Upper lobe of left lung (tissue), 4 donors: ENCODE measurements at regions not wholly inside any gene's neighbourhood (a gene's known extent, or its start where the extent isn't known, plus 50 kb on each side); places are given as distances from the start of the nearest gene placed in this dataset.

Experiments used
- CTCF ChIP-seq, 6 experiments: fragments of 450-650 bp in 4 of 6; fragments of 200-600 bp in 2 of 6; sonication (generic) in 2 of 6; IDR thresholded peaks; one replicate each; pipeline ENCODE4 v1.5.1; 2016 to 2019; ENCODE audit warnings: antibody characterized with exemption in 6 of 6
- EP300 ChIP-seq, 4 donors: sonication (generic); formaldehyde crosslinking; IDR thresholded peaks; one replicate each; pipeline ENCODE4 v1.5.1; 2017; ENCODE audit warnings: antibody characterized with exemption in 4 of 4, control low read depth in 2 of 4
- POLR2A ChIP-seq, 4 donors: fragments of 450-650 bp; IDR thresholded peaks; one replicate each; pipeline ENCODE4 v1.5.1; 2016 to 2017; ENCODE audit warnings: antibody characterized with exemption in 4 of 4, mild to moderate bottlenecking in 2 of 4
- POLR2AphosphoS5 ChIP-seq, 2 donors: sonication (generic); formaldehyde crosslinking; IDR thresholded peaks; one replicate each; pipeline ENCODE4 v1.5.1; 2017; ENCODE audit warnings: antibody characterized with exemption in 2 of 2

DNA sequence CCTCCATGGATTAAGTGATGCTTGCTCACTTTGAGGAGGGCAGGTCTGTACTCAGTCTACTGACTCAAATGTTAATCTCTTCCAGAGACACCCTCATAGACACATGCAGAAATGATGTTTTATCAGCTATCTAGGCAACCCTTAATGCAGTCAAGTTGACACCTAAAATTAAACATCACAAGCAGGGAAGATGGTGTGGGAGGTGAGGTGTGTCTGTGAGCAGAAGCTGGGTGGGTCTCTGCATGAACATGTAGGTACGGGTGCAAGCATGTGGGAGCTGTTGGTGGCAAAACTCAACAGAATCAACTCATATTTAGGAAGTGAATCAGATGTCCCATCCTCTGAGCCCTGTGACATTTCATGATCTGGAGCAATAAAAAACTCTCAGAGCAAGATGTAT is 249.2 kb upstream of the SGCG start:
- TF ChIP-seq CTCF (IDR thresholded peaks at IDR 0.05) (no peak), POLR2AphosphoS5 (IDR thresholded peaks at IDR 0.05) (no peak), POLR2A (IDR thresholded peaks at IDR 0.05) (no peak), EP300 (IDR thresholded peaks at IDR 0.05) (no peak)
